SK-N-SH (cell line): ENCODE measurements at regions not wholly inside any gene's neighbourhood (a gene's known extent, or its start where the extent isn't known, plus 50 kb on each side); places are given as distances from the start of the nearest gene placed in this dataset.

Experiments used
- CTCF ChIA-PET: fragments of 300-600, 350-600 bp; formaldehyde crosslinking; extraction: SDS; loops from one replicate; lab custom pipeline; 2021; lab: Yijun Ruan, JAX
- POLR2A ChIA-PET: fragments of 350-600 bp; sonication (Branson Sonifier 250); formaldehyde crosslinking; extraction: SDS; loops from one replicate; lab custom pipeline; 2020; ENCODE audit warnings: antibody characterized with exemption, inconsistent platforms; lab: Yijun Ruan, JAX
- DNase-seq: peaks from one replicate; pipeline ENCODE4 v3.0.0; 2012
- H2AFZ ChIP-seq: fragments of 200-600 bp; sonication (generic); 2 replicates; pipeline ENCODE4 v1.8.1; 2016; ENCODE audit warnings: antibody characterized with exemption, mild to moderate bottlenecking, low read depth
- H3F3A ChIP-seq: fragments of 200-600 bp; sonication (generic); replicated peaks from 2 replicates; pipeline ENCODE3; 2016; ENCODE audit warnings: antibody characterized with exemption, mild to moderate bottlenecking; ENCODE audit not compliant: insufficient read depth
- H3K27ac ChIP-seq, 2 experiments: fragments of 200-500 bp in 1 of 2; fragments of 200-600 bp in 1 of 2; sonication (Bioruptor generic) in 1 of 2; sonication (generic), shearing (Covaris generic) in 1 of 2; 2 replicates each; pipeline versions ENCODE4 v1.5.1 to v1.6.1; 2014 to 2016; ENCODE audit warnings: low read depth in 2 of 2, inconsistent platforms in 1 of 2, low read length in 1 of 2, mild to moderate bottlenecking in 1 of 2, mixed read lengths in 1 of 2
- H3K27me3 ChIP-seq: fragments of 200-600 bp; sonication (generic), shearing (Covaris generic); 2 replicates; pipeline ENCODE4 v1.6.1; 2016; ENCODE audit warnings: mixed run types; ENCODE audit not compliant: insufficient read depth
- H3K36me3 ChIP-seq, 2 experiments: fragments of 200-500 bp in 1 of 2; fragments of 200-600 bp in 1 of 2; sonication (Bioruptor generic) in 1 of 2; sonication (generic) in 1 of 2; replicated peaks in 1 of 2; 2 replicates each; pipeline versions ENCODE3 to v1.5.1; 2014 to 2016; ENCODE audit warnings: low read length in 1 of 2, mild to moderate bottlenecking in 1 of 2; ENCODE audit not compliant: insufficient read depth in 2 of 2, control insufficient read depth in 1 of 2
- H3K4me1 ChIP-seq, 2 experiments: fragments of 200-500 bp in 1 of 2; fragments of 200-600 bp in 1 of 2; sonication (Bioruptor generic) in 1 of 2; sonication (generic), shearing (Covaris generic) in 1 of 2; 2 replicates each; pipeline versions ENCODE4 v1.5.1 to v1.6.1; 2014 to 2016; ENCODE audit warnings: low read depth in 1 of 2, low read length in 1 of 2, mixed run types in 1 of 2; ENCODE audit not compliant: insufficient read depth in 2 of 2, control insufficient read depth in 1 of 2
- H3K4me2 ChIP-seq: fragments of 200-600 bp; sonication (generic), shearing (Covaris generic); 2 replicates; pipeline ENCODE4 v1.6.1; 2017; ENCODE audit warnings: mixed run types
- H3K4me3 ChIP-seq, 2 experiments: fragments of 200-500 bp in 1 of 2; fragments of 200-600 bp in 1 of 2; sonication (Bioruptor generic) in 1 of 2; sonication (generic), shearing (Covaris generic) in 1 of 2; 2 replicates each; pipeline versions ENCODE4 v1.5.1 to v1.8.1; 2014 to 2016; ENCODE audit warnings: low read depth in 2 of 2, inconsistent platforms in 1 of 2, low read length in 1 of 2, mild to moderate bottlenecking in 1 of 2, mixed read lengths in 1 of 2, moderate library complexity in 1 of 2
- H3K79me2 ChIP-seq: fragments of 200-600 bp; sonication (generic); 2 replicates; pipeline ENCODE4 v1.8.1; 2017; ENCODE audit warnings: mild to moderate bottlenecking; ENCODE audit not compliant: insufficient read depth
- H3K9ac ChIP-seq: fragments of 200-600 bp; sonication (generic); 2 replicates; pipeline ENCODE4 v1.6.1; 2017; ENCODE audit warnings: mixed run types
- H3K9me2 ChIP-seq: fragments of 200-600 bp; sonication (generic); 2 replicates; pipeline ENCODE4 v1.6.1; 2017; ENCODE audit warnings: mixed run types
- H3K9me3 ChIP-seq: fragments of 200-600 bp; sonication (generic); 2 replicates; pipeline ENCODE4 v1.6.1; 2017; ENCODE audit warnings: mixed run types, mild to moderate bottlenecking, moderate library complexity
- H4K20me1 ChIP-seq: fragments of 200-600 bp; sonication (generic); 2 replicates; pipeline ENCODE4 v1.6.1; 2017; ENCODE audit warnings: mild to moderate bottlenecking, mixed run types; ENCODE audit not compliant: insufficient read depth
- CHD2 ChIP-seq: fragments of 150-350 bp; IDR thresholded peaks from 2 replicates; pipeline ENCODE4 v1.6.1; 2018; ENCODE audit warnings: low read length; ENCODE audit not compliant: partially characterized antibody
- EP300 ChIP-seq, 2 experiments: IDR thresholded peaks; 2 replicates each; pipeline versions ENCODE4 v1.4.0 to v1.6.1; 2012; ENCODE audit warnings: borderline replicate concordance in 1 of 2, low read depth in 1 of 2, low read length in 1 of 2
- FOSL2 ChIP-seq: IDR thresholded peaks from 2 replicates; pipeline ENCODE4 v1.4.0; 2012; ENCODE audit warnings: low read depth, mild to moderate bottlenecking, moderate library complexity, borderline replicate concordance
- GABPA ChIP-seq: IDR thresholded peaks from 2 replicates; pipeline ENCODE4 v1.4.0; 2012; ENCODE audit warnings: low read depth, mild to moderate bottlenecking
- JUND ChIP-seq: IDR thresholded peaks from 2 replicates; pipeline ENCODE4 v1.4.0; 2012
- MXI1 ChIP-seq: IDR thresholded peaks from 2 replicates; pipeline ENCODE4 v1.6.1; 2012; ENCODE audit warnings: mild to moderate bottlenecking, low read depth, low read length, improper control_type of control experiment
- NRF1 ChIP-seq: IDR thresholded peaks from 2 replicates; pipeline ENCODE4 v1.6.1; 2012; ENCODE audit warnings: low read depth, mild to moderate bottlenecking, low read length
- RXRA ChIP-seq: IDR thresholded peaks from 2 replicates; pipeline ENCODE4 v1.4.0; 2012; ENCODE audit warnings: low read depth, mild to moderate bottlenecking, borderline replicate concordance
- SIN3A ChIP-seq: IDR thresholded peaks from 2 replicates; pipeline ENCODE4 v1.6.1; 2012; ENCODE audit warnings: low read depth, mild to moderate bottlenecking, low read length, moderate library complexity, borderline replicate concordance
- TCF12 ChIP-seq: IDR thresholded peaks from 2 replicates; pipeline ENCODE4 v1.4.0; 2012
- TEAD4 ChIP-seq: IDR thresholded peaks from 2 replicates; pipeline ENCODE4 v1.4.0; 2012; ENCODE audit warnings: mild to moderate bottlenecking, borderline replicate concordance; ENCODE audit not compliant: insufficient read depth
- ZBTB33 ChIP-seq: IDR thresholded peaks from 2 replicates; pipeline ENCODE4 v1.4.0; 2012; ENCODE audit warnings: low read depth, borderline replicate concordance
- WGBS: methylation state at CpG from one replicate; pipeline ENCODE4 v1.1.6; 2017; ENCODE audit warnings: low lambda C conversion rate; 5-methylcytosine and 5-hydroxymethylcytosine counted together
- TF ChIP-seq, protein P1 (sequence below): IDR thresholded peaks from 2 replicates; pipeline ENCODE4 v1.6.1; 2012; ENCODE audit warnings: mild to moderate bottlenecking, low read depth, low read length, moderate library complexity
- TF ChIP-seq, protein P2 (sequence below): IDR thresholded peaks from 2 replicates; pipeline ENCODE4 v1.4.0; 2012; ENCODE audit warnings: low read depth, borderline replicate concordance
- TF ChIP-seq, protein P3 (sequence below): IDR thresholded peaks from 2 replicates; pipeline ENCODE4; 2012
- TF ChIP-seq, protein P4 (sequence below): fragments of 150-350 bp; IDR thresholded peaks from 2 replicates; pipeline ENCODE4 v1.6.1; 2017; ENCODE audit warnings: antibody characterized with exemption, low read length, low read depth, borderline replicate concordance

- Histone ChIP-seq H3K27ac (no peak overlapping the region), H3K4me1 (no peaks in the 10 kb centered on the region), H3K27me3 (no peaks in the 10 kb centered on the region), H3K4me3 (no peak overlapping the region), H3K9me3 (no peaks in the 10 kb centered on the region), H3K9me2 (no peaks in the 10 kb centered on the region), H2AFZ (no peak overlapping the region), H3K36me3 (no peaks in the 10 kb centered on the region), H3K9ac (no peak overlapping the region), H3K4me2 (no peak overlapping the region), H3F3A (no peaks in the 10 kb centered on the region), H4K20me1 (no peaks in the 10 kb centered on the region), H3K79me2 (no peaks in the 10 kb centered on the region)
- no peak for DNase-seq
- ChIA-PET POLR2A (no interaction called here), CTCF (no interaction called here)
- TF ChIP-seq, protein P1, sequence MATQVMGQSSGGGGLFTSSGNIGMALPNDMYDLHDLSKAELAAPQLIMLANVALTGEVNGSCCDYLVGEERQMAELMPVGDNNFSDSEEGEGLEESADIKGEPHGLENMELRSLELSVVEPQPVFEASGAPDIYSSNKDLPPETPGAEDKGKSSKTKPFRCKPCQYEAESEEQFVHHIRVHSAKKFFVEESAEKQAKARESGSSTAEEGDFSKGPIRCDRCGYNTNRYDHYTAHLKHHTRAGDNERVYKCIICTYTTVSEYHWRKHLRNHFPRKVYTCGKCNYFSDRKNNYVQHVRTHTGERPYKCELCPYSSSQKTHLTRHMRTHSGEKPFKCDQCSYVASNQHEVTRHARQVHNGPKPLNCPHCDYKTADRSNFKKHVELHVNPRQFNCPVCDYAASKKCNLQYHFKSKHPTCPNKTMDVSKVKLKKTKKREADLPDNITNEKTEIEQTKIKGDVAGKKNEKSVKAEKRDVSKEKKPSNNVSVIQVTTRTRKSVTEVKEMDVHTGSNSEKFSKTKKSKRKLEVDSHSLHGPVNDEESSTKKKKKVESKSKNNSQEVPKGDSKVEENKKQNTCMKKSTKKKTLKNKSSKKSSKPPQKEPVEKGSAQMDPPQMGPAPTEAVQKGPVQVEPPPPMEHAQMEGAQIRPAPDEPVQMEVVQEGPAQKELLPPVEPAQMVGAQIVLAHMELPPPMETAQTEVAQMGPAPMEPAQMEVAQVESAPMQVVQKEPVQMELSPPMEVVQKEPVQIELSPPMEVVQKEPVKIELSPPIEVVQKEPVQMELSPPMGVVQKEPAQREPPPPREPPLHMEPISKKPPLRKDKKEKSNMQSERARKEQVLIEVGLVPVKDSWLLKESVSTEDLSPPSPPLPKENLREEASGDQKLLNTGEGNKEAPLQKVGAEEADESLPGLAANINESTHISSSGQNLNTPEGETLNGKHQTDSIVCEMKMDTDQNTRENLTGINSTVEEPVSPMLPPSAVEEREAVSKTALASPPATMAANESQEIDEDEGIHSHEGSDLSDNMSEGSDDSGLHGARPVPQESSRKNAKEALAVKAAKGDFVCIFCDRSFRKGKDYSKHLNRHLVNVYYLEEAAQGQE = no peak
- TF ChIP-seq ZBTB33 = no peak
- TF ChIP-seq NRF1 = no peak
- no peak for TF ChIP-seq CHD2
- TF ChIP-seq TCF12 = no peak
- no peak for TF ChIP-seq MXI1
- TF ChIP-seq RXRA = no peak
- TF ChIP-seq, protein P2, sequence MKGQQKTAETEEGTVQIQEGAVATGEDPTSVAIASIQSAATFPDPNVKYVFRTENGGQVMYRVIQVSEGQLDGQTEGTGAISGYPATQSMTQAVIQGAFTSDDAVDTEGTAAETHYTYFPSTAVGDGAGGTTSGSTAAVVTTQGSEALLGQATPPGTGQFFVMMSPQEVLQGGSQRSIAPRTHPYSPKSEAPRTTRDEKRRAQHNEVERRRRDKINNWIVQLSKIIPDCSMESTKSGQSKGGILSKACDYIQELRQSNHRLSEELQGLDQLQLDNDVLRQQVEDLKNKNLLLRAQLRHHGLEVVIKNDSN = no peak
- TF ChIP-seq FOSL2 = no peak
- TF ChIP-seq EP300 (IDR thresholded peaks at IDR 0.05; ENCODE audit: borderline replicate concordance in 1 of 2, low read depth in 1 of 2, low read length in 1 of 2) = no peak
- no peak for TF ChIP-seq JUND
- no peak for TF ChIP-seq SIN3A
- TF ChIP-seq, protein P3, sequence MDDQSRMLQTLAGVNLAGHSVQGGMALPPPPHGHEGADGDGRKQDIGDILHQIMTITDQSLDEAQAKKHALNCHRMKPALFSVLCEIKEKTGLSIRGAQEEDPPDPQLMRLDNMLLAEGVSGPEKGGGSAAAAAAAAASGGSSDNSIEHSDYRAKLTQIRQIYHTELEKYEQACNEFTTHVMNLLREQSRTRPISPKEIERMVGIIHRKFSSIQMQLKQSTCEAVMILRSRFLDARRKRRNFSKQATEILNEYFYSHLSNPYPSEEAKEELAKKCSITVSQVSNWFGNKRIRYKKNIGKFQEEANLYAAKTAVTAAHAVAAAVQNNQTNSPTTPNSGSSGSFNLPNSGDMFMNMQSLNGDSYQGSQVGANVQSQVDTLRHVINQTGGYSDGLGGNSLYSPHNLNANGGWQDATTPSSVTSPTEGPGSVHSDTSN = no peak
- TF ChIP-seq, protein P4, sequence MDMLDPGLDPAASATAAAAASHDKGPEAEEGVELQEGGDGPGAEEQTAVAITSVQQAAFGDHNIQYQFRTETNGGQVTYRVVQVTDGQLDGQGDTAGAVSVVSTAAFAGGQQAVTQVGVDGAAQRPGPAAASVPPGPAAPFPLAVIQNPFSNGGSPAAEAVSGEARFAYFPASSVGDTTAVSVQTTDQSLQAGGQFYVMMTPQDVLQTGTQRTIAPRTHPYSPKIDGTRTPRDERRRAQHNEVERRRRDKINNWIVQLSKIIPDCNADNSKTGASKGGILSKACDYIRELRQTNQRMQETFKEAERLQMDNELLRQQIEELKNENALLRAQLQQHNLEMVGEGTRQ = no peak
- TF ChIP-seq GABPA = no peak
- TF ChIP-seq TEAD4 = no peak
- WGBS = 24% methylated on average over 3 of the region's 3 CpGs
These were observed 390.4 kb downstream of the SUCLA2 start for GRCh38 chr13:47610687-47611086.
